Vagina (tissue), 2 donors: ENCODE measurements at regions not wholly inside any gene's neighbourhood (a gene's known extent, or its start where the extent isn't known, plus 50 kb on each side); places are given as distances from the start of the nearest gene placed in this dataset.
"Not testable (repeated sequence)": the region's sequence is repeated elsewhere in the genome, so short reads cannot be mapped to it uniquely, and the experiment has no call there.

Experiments used
- DNase-seq, 2 donors: peaks; one replicate each; pipeline ENCODE4 v3.0.0-alpha.2; 2017; ENCODE audit errors: extremely low spot score in 2 of 2
- H3K27ac ChIP-seq: fragments of 200-600 bp; sonication (generic); one replicate; pipeline ENCODE4 v1.5.1; 2019
- H3K27me3 ChIP-seq: fragments of 200-600 bp; sonication (generic); one replicate; pipeline ENCODE4 v1.5.1; 2019
- H3K36me3 ChIP-seq, 2 donors: fragments of 200-600 bp; sonication (generic); one replicate each; pipeline ENCODE4 v1.5.1; 2017 to 2019
- H3K4me1 ChIP-seq: fragments of 200-600 bp; sonication (generic); one replicate; pipeline ENCODE4 v1.5.1; 2019
- H3K4me3 ChIP-seq, 2 donors: fragments of 200-600 bp; sonication (generic); 1 replicate in 1 of 2; 2 replicates in 1 of 2; pipeline ENCODE4 v1.5.1; 2016 to 2019
- H3K9me3 ChIP-seq: fragments of 200-600 bp; sonication (generic); one replicate; pipeline ENCODE4 v1.5.1; 2019
- CTCF ChIP-seq, 3 experiments: fragments of 450-650 bp in 2 of 3; fragments of 200-600 bp in 1 of 3; sonication (generic) in 1 of 3; IDR thresholded peaks; one replicate each; pipeline ENCODE4 v1.5.1; 2017 to 2019; ENCODE audit warnings: antibody characterized with exemption in 3 of 3, mild to moderate bottlenecking in 2 of 3, moderate library complexity in 2 of 3
- POLR2A ChIP-seq, 2 donors: fragments of 450-650 bp; IDR thresholded peaks; one replicate each; pipeline ENCODE4 v1.6.1; 2017; ENCODE audit warnings: antibody characterized with exemption in 2 of 2, mild to moderate bottlenecking in 2 of 2, moderate library complexity in 2 of 2
- POLR2AphosphoS5 ChIP-seq, 2 donors: sonication (generic); formaldehyde crosslinking; IDR thresholded peaks; one replicate each; pipeline ENCODE4 v1.9.0; 2017; ENCODE audit warnings: antibody characterized with exemption in 2 of 2, mild to moderate bottlenecking in 2 of 2, low read depth in 1 of 2; ENCODE audit not compliant: insufficient read depth in 1 of 2
- intact Hi-C: fragments of 100-400 bp; cut with DNase I; formaldehyde crosslinking; loops from one replicate; pipeline ENCODE4 v1.15.1; 2023

DNA sequence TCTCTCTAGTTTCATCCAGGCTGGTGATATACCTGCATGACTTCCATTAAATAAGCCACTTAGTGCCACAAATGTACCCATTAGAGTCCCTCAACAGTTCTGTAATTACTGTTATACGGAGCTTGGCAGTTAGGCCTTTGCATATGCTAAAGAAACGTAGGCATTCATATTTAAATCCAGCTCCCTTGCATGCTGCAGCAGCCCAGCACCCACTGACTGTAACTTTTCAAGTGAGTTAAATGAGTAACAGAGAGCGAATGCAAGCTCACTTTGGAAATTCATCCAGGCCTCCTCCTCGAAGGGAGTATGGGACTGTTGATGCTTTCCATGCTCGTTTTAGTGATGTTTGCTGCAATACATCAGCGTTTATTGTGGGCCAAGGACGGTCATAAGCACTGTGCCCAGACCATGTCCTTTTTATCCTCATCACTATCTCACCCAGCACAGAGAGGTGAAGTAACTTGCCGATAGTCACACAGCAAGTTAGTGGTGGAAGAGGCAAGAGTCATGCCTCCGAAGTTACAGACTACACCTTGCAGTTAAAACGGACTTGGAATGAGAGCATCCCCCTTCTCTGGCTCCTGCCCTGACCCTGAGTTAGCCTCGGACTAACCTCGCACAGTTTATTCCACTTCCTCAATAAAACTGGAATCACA, 179.4 kb upstream of the PDE10A start:
- Histone ChIP-seq H3K27me3 (peaks cover 4% of the 10 kb centered on the region), H3K9me3 (no peaks in the 10 kb centered on the region), H3K4me3 (no peak overlapping the region), H3K36me3 (no peaks in the 10 kb centered on the region), H3K4me1 (peaks cover 16% of the 10 kb centered on the region), H3K27ac (no peak overlapping the region)
- no peak for DNase-seq
- intact Hi-C loops, result no loop called here
- TF ChIP-seq CTCF (IDR thresholded peaks at IDR 0.05), result no peak
- no peak for TF ChIP-seq POLR2AphosphoS5 (IDR thresholded peaks at IDR 0.05; ENCODE audit: insufficient read depth in 1 of 2, low read depth in 1 of 2)
- no peak for TF ChIP-seq POLR2A (IDR thresholded peaks at IDR 0.05)

- TF ChIP-seq POLR2A (IDR thresholded peaks at IDR 0.05) (no peak), CTCF (IDR thresholded peaks at IDR 0.05) (no peak), POLR2AphosphoS5 (IDR thresholded peaks at IDR 0.05; ENCODE audit: insufficient read depth in 1 of 2, low read depth in 1 of 2) (no peak)
- intact Hi-C loops, result no loop called here
- no peak for DNase-seq
Measured at GRCh38 chr6:165841153-165841558, 178.1 kb upstream of the PDE10A start.

DNA sequence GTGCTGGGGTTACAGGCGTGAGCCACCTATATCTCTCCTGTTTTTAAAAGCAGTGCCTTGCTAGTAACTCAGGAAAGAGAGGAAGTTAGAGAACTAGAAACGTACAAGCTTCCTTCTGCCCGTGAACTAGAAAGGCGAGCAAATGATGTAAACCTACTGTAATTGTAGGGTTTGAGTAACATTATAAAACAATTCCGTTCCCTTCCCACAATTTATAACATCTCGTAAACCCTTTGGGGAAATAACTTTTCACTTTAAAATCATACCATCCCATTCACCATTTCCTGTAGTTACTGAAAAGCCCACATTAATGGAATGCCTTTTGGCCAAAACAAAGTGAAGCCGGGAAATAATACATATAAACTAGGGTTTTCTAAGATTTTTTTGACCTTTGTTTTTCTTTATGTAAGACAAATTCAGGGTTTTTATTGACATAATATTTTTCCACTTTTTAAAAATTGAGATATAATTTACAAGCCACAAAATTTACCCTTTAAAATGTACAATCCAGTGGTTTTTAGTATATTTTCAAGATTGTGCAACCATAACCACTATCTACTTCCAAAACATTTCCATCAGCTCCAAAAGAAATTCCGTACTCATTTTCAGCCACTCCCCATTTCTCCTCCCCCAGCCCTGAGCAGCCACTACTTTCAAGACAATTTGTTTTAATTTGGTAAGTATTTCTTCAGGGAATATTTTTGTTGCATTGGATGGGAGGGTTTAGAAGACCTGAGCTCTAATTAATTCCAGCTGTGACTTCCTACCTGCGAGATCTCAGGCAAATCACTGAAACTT, 175.1 kb upstream of the PDE10A start:
- H3K4me3 ChIP-seq, result no peak overlapping the region
- no peak for DNase-seq
- intact Hi-C loops, result no loop called here

More at GRCh38 chr6:165841153-165841558, 178.1 kb upstream of the PDE10A start:
- Histone ChIP-seq H3K9me3 (no peaks in the 10 kb centered on the region), H3K27me3 (peaks cover 4% of the 10 kb centered on the region), H3K27ac (no peak overlapping the region), H3K36me3 (no peaks in the 10 kb centered on the region), H3K4me3 (no peak overlapping the region), H3K4me1 (peaks cover 7% of the 10 kb centered on the region)

GRCh38 chr6:165836648-165837047, 173.6 kb upstream of the PDE10A start:
- H3K27ac ChIP-seq, H3K4me3 ChIP-seq, H3K27me3 ChIP-seq, H3K9me3 ChIP-seq, intact Hi-C loops, H3K4me1 ChIP-seq, H3K36me3 ChIP-seq, DNase-seq: not testable (repeated sequence)

More for the DNA sequence above, 175.1 kb upstream of the PDE10A start:
- H3K36me3 ChIP-seq, result no peaks in the 10 kb centered on the region
- no peaks in the 10 kb centered on the region for H3K4me1 ChIP-seq
- no peaks in the 10 kb centered on the region for H3K9me3 ChIP-seq
- TF ChIP-seq POLR2A (IDR thresholded peaks at IDR 0.05) (no peak), POLR2AphosphoS5 (IDR thresholded peaks at IDR 0.05; ENCODE audit: insufficient read depth in 1 of 2, low read depth in 1 of 2) (no peak)
- no peaks in the 10 kb centered on the region for H3K27me3 ChIP-seq
- H3K27ac ChIP-seq, result no peak overlapping the region

DNA sequence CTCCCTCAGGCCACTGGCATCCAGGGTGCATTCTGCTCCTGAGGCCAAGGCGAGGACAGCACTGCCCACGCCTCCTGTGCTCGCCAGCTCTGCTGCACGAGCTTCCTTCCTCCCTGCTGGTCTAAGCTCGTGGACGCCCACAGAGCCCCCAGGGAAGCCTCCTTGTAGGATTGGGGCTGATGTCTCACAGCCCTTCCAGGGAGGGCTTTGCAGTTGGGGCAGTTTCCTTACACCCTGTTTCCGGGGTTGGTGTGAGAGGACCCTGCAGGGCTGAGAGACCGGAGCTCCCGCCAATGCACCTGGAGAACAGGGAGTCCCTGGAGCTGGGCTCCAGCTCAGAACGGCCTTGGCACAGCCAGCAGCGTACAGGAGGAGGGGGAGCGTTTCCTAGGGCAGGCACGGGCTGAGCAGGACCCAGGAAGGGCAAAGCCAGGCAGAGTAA, 172.4 kb upstream of the PDE10A start:
- H3K27me3 ChIP-seq, result no peaks in the 10 kb centered on the region
- H3K9me3 ChIP-seq, result no peaks in the 10 kb centered on the region
- intact Hi-C loops, result no loop called here
- H3K4me3 ChIP-seq, result no peak overlapping the region
- TF ChIP-seq POLR2A (IDR thresholded peaks at IDR 0.05) (no peak), POLR2AphosphoS5 (IDR thresholded peaks at IDR 0.05; ENCODE audit: insufficient read depth in 1 of 2, low read depth in 1 of 2) (no peak), CTCF (IDR thresholded peaks at IDR 0.05) (no peak)
- no peak overlapping the region for H3K27ac ChIP-seq
- H3K36me3 ChIP-seq, result no peaks in the 10 kb centered on the region
- no peak for DNase-seq
- H3K4me1 ChIP-seq, result no peaks in the 10 kb centered on the region
